ENCODE measurements at regions not wholly inside any gene's neighbourhood (a gene's known extent, or its start where the extent isn't known, plus 50 kb on each side); places are given as distances from the start of the nearest gene placed in this dataset.

DNA sequence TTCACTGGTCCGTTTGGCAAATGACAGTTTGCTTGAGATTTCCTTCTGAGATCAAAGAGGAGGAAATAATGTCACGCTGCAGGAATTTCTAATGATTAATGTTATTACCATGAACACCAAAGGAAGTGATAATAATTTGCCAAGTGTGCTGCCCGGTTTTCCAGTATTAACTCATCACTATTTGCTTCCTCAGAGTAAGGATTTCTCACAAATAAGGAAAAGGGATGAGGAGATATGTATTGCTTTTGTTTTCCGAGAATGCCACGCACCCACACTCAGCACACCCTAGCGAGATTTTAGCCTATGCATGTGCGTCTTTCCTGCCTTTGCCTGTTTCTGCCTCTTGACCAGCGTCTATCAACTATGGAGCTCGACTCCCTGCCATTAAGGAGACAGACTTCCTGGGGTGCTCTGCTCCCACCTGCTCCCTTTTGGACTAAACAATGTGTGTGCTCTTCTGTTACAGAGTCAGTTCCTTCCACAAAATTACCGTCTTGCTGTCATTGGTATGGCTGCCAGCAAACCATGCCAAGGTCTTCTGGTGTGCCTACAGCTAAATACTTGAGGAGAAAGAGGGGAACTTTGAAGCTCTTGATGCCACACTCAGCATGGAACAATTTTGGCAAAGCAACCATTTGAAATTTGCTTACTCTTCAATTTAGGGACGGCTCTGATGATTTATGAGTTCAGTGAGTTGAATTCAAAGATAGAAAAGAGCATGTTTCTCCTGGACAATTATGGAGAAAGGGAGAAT, 393.1 kb upstream of the ZFP42 start:
- Histone ChIP-seq H3K36me3 (ENCODE audit: control insufficient read depth in 4 of 4, insufficient read depth in 4 of 4, low read length in 4 of 4) (no peaks in the 10 kb centered on the region), H3K27ac (ENCODE audit: low read depth in 1 of 2, low read length in 1 of 2) (peak overlapping the region in 1 of 2 donors; percentile 41)

DNA sequence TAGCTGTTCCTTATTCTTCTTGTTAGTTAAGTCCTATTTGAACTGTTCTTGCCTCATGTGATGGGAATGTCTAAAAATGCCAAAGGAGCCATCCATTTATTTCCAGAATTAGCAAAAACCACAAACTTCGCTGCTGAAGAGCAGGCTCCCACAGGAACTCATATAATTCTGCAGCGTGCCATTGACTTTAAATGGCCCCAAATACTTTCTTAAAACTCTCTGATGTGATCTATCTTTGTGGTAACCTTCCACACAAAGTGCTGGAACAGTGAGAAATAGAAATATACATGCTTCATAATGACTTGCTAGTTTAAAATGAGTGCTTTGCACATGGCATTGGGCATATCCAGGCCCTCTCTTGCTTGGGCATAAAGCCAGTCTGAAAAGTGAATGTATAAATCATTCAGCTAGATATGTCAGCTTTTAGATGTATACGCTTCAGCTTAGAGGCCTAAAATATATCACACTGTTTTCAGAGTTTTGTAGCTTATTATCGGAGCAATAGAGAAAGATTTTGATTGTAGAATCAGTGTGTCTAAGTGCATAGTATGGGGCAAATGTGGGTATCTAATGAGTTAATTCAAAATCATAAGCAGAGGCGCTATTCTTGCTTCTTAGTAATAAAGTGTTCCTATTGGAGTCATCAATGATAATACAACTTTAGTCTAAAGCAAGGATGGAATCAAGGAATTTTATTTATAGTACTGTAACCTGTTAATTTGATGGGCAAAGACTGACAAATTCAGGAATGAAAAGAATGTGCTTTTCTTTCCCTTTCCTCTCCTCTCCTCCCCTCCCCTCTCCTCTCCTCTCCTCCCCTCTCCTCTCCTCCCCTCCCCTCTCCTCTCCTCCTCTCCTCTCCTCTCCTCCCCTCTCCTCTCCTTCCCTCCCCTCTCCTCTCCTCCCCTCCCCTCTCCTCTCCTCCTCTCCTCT, 392.2 kb upstream of the ZFP42 start:
- Histone ChIP-seq H3K9ac (ENCODE audit: insufficient read depth in 1 of 2, low read length in 2 of 2) (no peak overlapping the region), H3K4me3 (no peak overlapping the region), H3K27me3 (ENCODE audit: control insufficient read depth in 3 of 3, insufficient read depth in 3 of 3, low read length in 2 of 3) (no peaks in the 10 kb centered on the region), H3K36me3 (ENCODE audit: control insufficient read depth in 4 of 4, insufficient read depth in 4 of 4, low read length in 4 of 4) (no peaks in the 10 kb centered on the region), H3K27ac (ENCODE audit: low read depth in 1 of 2, low read length in 1 of 2) (no peak overlapping the region), H3K4me1 (ENCODE audit: control insufficient read depth in 5 of 5, insufficient read depth in 5 of 5, low read length in 5 of 5) (peaks cover 0 to 6% (median 0%) of the 10 kb centered on the region in 5 donors), H3K9me3 (ENCODE audit: control insufficient read depth in 4 of 4, insufficient read depth in 3 of 4, low read length in 3 of 4) (no peaks in the 10 kb centered on the region)
- no peak for DNase-seq
- ATAC-seq (ENCODE audit: insufficient read depth, low FRiP score): no peak
- TF ChIP-seq, protein P1, sequence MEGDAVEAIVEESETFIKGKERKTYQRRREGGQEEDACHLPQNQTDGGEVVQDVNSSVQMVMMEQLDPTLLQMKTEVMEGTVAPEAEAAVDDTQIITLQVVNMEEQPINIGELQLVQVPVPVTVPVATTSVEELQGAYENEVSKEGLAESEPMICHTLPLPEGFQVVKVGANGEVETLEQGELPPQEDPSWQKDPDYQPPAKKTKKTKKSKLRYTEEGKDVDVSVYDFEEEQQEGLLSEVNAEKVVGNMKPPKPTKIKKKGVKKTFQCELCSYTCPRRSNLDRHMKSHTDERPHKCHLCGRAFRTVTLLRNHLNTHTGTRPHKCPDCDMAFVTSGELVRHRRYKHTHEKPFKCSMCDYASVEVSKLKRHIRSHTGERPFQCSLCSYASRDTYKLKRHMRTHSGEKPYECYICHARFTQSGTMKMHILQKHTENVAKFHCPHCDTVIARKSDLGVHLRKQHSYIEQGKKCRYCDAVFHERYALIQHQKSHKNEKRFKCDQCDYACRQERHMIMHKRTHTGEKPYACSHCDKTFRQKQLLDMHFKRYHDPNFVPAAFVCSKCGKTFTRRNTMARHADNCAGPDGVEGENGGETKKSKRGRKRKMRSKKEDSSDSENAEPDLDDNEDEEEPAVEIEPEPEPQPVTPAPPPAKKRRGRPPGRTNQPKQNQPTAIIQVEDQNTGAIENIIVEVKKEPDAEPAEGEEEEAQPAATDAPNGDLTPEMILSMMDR (IDR thresholded peaks at IDR 0.05; ENCODE audit: control extremely low read depth, extremely low read depth): no peak
- 82 to 86% methylated on average over 5 of the region's 5 CpGs for WGBS, 2 donors

More for the DNA sequence above, 393.1 kb upstream of the ZFP42 start:
- DNase-seq (peak in 1 of 3 donors; percentile 36), ATAC-seq (ENCODE audit: insufficient read depth, low FRiP score) (no peak)
- Histone ChIP-seq H3K9me3 (ENCODE audit: control insufficient read depth in 4 of 4, insufficient read depth in 3 of 4, low read length in 3 of 4) (no peaks in the 10 kb centered on the region), H3K4me3 (no peak overlapping the region), H3K4me1 (ENCODE audit: control insufficient read depth in 5 of 5, insufficient read depth in 5 of 5, low read length in 5 of 5) (peaks cover 0 to 6% (median 0%) of the 10 kb centered on the region in 5 donors), H3K9ac (ENCODE audit: insufficient read depth in 1 of 2, low read length in 2 of 2) (no peak overlapping the region), H3K27me3 (ENCODE audit: control insufficient read depth in 3 of 3, insufficient read depth in 3 of 3, low read length in 2 of 3) (no peaks in the 10 kb centered on the region)
- TF ChIP-seq, protein P1 (IDR thresholded peaks at IDR 0.05; ENCODE audit: control extremely low read depth, extremely low read depth): no peak
- 40 to 55% methylated on average over 11 of the region's 11 CpGs for WGBS, 2 donors

DNA sequence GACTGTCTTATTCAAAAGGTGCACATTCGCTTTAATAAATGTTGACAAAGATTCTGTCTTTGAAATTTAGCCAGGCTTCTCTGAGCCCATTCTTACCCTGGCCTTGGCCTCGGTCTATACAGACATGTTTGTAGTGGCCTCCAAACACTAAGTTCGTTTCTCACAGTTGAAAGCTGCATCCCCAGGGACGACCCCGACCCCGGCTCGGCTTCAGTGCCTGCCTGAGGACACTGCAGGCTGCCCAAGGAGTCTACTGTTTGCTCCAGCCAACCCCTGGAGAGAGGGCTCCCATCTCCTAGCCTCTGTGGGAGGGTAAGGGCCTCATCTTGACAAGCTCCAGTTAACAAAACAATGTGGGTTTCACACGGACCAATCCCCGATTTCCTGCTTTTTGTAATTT, 390.6 kb upstream of the ZFP42 start:
- no peaks in the 10 kb centered on the region for H3K36me3 ChIP-seq (ENCODE audit: control insufficient read depth in 4 of 4, insufficient read depth in 4 of 4, low read length in 4 of 4)
- ATAC-seq (ENCODE audit: insufficient read depth, low FRiP score) (no peak), DNase-seq (no peak)
- H3K27ac ChIP-seq (ENCODE audit: low read depth in 1 of 2, low read length in 1 of 2): no peak overlapping the region
- TF ChIP-seq, protein P1 (IDR thresholded peaks at IDR 0.05; ENCODE audit: control extremely low read depth, extremely low read depth): no peak
- peaks cover 0 to 6% (median 0%) of the 10 kb centered on the region in 5 donors for H3K4me1 ChIP-seq (ENCODE audit: control insufficient read depth in 5 of 5, insufficient read depth in 5 of 5, low read length in 5 of 5)
- no peaks in the 10 kb centered on the region for H3K27me3 ChIP-seq (ENCODE audit: control insufficient read depth in 3 of 3, insufficient read depth in 3 of 3, low read length in 2 of 3)
- H3K9me3 ChIP-seq (ENCODE audit: control insufficient read depth in 4 of 4, insufficient read depth in 3 of 4, low read length in 3 of 4): no peaks in the 10 kb centered on the region
- WGBS, 2 donors: 66 to 68% methylated on average over 9 of the region's 9 CpGs
- H3K9ac ChIP-seq (ENCODE audit: insufficient read depth in 1 of 2, low read length in 2 of 2): no peak overlapping the region
- H3K4me3 ChIP-seq: no peak overlapping the region
